H54 (cell line): ENCODE measurements at regions not wholly inside any gene's neighbourhood (a gene's known extent, or its start where the extent isn't known, plus 50 kb on each side); places are given as distances from the start of the nearest gene placed in this dataset.

ENCODE experiments used
- DNase-seq: peaks from one replicate; pipeline ENCODE4 v3.0.0; 2011; ENCODE audit warnings: low spot score, mixed read lengths; ENCODE audit not compliant: insufficient read length
- FAIRE-seq: peaks from 3 replicates; lab custom pipeline; 2011; peaks lifted over from hg19 to GRCh38; lab: Jason Lieb, UNC
- POLR2A ChIP-seq: IDR thresholded peaks from 2 replicates; pipeline ENCODE4 v1.6.1; 2011; ENCODE audit warnings: low read depth, mild to moderate bottlenecking, low read length

GRCh38 chr11:116093481-116094270 is 589.5 kb upstream of the CADM1 start:
- TF ChIP-seq POLR2A = no peak
- DNase-seq = no peak
- FAIRE-seq = no peak

GRCh38 chr11:116093065-116093464 is 588.9 kb upstream of the CADM1 start:
- no peak for TF ChIP-seq POLR2A
- no peak for FAIRE-seq
- DNase-seq = no peak

GRCh38 chr11:116086426-116086825 is 582.2 kb upstream of the CADM1 start:
- TF ChIP-seq POLR2A = no peak
- FAIRE-seq = no peak

GRCh38 chr11:116085031-116085635 is 580.9 kb upstream of the CADM1 start:
- FAIRE-seq (no peak), DNase-seq (no peak)
- no peak for TF ChIP-seq POLR2A

More at GRCh38 chr11:116086426-116086825, 582.2 kb upstream of the CADM1 start:
- DNase-seq = no peak

GRCh38 chr11:116084511-116084910 is 580.3 kb upstream of the CADM1 start:
- FAIRE-seq (no peak), DNase-seq (no peak)
- TF ChIP-seq POLR2A = no peak

- TF ChIP-seq POLR2A = no peak
- FAIRE-seq (no peak), DNase-seq (no peak)
Measured at GRCh38 chr11:116082256-116082655, 578.0 kb upstream of the CADM1 start.

- FAIRE-seq (no peak), DNase-seq (no peak)
- TF ChIP-seq POLR2A = no peak
Measured at GRCh38 chr11:116079580-116079979, 575.4 kb upstream of the CADM1 start.

GRCh38 chr11:116078101-116078591 is 573.9 kb upstream of the CADM1 start:
- FAIRE-seq = no peak
- no peak for TF ChIP-seq POLR2A

GRCh38 chr11:116077092-116077491 is 572.9 kb upstream of the CADM1 start:
- DNase-seq = no peak
- FAIRE-seq = no peak
- TF ChIP-seq POLR2A = no peak

More at GRCh38 chr11:116078101-116078591, 573.9 kb upstream of the CADM1 start:
- DNase-seq = no peak

- no peak for FAIRE-seq
- no peak for DNase-seq
- no peak for TF ChIP-seq POLR2A
Measured at GRCh38 chr11:116073854-116074837, 569.9 kb upstream of the CADM1 start.

- no peak for TF ChIP-seq POLR2A
- no peak for FAIRE-seq
Measured at GRCh38 chr11:116072601-116073410, 568.6 kb upstream of the CADM1 start.

GRCh38 chr11:116072133-116072532 is 567.9 kb upstream of the CADM1 start:
- no peak for TF ChIP-seq POLR2A
- FAIRE-seq = no peak
- no peak for DNase-seq

More at GRCh38 chr11:116072601-116073410, 568.6 kb upstream of the CADM1 start:
- no peak for DNase-seq

GRCh38 chr11:116071241-116071640 is 567.0 kb upstream of the CADM1 start:
- TF ChIP-seq POLR2A = no peak
- no peak for FAIRE-seq
- no peak for DNase-seq
